Activated T-cell treated with anti-CD3 and anti-CD28 coated beads, Interleukin-2, amount 50 U/mL, for 24 hours (primary cell): ENCODE measurements at regions not wholly inside any gene's neighbourhood (a gene's known extent, or its start where the extent isn't known, plus 50 kb on each side); places are given as distances from the start of the nearest gene placed in this dataset.
A peak's percentile ranks its signal among the peaks of the same experiment; 100 is the strongest.

Experiments used
- DNase-seq: peaks from one replicate; pipeline ENCODE4 v3.0.0-alpha.2; 2020
- H3K27ac Mint-ChIP-seq: 2 replicates; pipeline ENCODE4 v1.8.0; 2020; ENCODE audit warnings: mild to moderate bottlenecking, mixed read lengths
- H3K27me3 Mint-ChIP-seq: 2 replicates; pipeline ENCODE4 v1.8.0; 2020; ENCODE audit warnings: mixed read lengths
- H3K36me3 Mint-ChIP-seq: 2 replicates; pipeline ENCODE4 v1.8.0; 2020; ENCODE audit warnings: low read depth, mixed read lengths
- H3K4me1 Mint-ChIP-seq: 2 replicates; pipeline ENCODE4 v1.8.0; 2020; ENCODE audit warnings: low read depth, mixed read lengths
- H3K4me3 Mint-ChIP-seq: 2 replicates; pipeline ENCODE4 v1.8.0; 2020; ENCODE audit warnings: mild to moderate bottlenecking, moderate library complexity, mixed read lengths
- H3K9me3 Mint-ChIP-seq: 2 replicates; pipeline ENCODE4 v1.8.0; 2020; ENCODE audit warnings: mixed read lengths

DNA sequence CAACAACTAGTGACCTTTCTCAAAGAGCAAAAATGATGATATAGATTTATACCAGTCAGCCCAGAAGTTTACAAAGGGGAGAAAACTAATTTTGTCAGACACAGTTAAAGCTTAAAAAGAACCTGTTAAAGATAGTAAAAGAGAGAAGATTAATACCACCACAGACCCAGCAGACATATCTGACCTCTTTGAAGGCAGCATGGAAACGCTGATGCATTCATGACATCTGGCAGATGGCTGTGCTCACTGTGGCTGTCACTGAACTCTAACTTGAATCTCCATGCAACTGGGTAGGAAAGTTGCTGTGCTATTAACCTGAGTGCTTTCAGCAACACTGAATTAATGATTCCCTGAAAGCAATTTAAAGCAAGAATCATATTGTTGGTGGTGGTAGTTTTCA lies 159.8 kb upstream of the PRDM1 start:
- DNase-seq = no peak
- no peaks in the 10 kb centered on the region for H3K27me3 Mint-ChIP-seq
- peaks cover 2% of the 10 kb centered on the region for H3K4me1 Mint-ChIP-seq
- H3K27ac Mint-ChIP-seq = no peak overlapping the region
- no peaks in the 10 kb centered on the region for H3K9me3 Mint-ChIP-seq
- H3K4me3 Mint-ChIP-seq = no peak overlapping the region
- no peaks in the 10 kb centered on the region for H3K36me3 Mint-ChIP-seq

- no peaks in the 10 kb centered on the region for H3K27me3 Mint-ChIP-seq
- DNase-seq = no peak
- peaks cover 2% of the 10 kb centered on the region for H3K4me1 Mint-ChIP-seq
- H3K27ac Mint-ChIP-seq = no peak overlapping the region
- no peaks in the 10 kb centered on the region for H3K36me3 Mint-ChIP-seq
- no peak overlapping the region for H3K4me3 Mint-ChIP-seq
- H3K9me3 Mint-ChIP-seq = no peaks in the 10 kb centered on the region
Observed at GRCh38 chr6:105925706-105926105, 160.4 kb upstream of the PRDM1 start.

- no peaks in the 10 kb centered on the region for H3K9me3 Mint-ChIP-seq
- H3K4me1 Mint-ChIP-seq = peaks cover 15% of the 10 kb centered on the region
- DNase-seq = no peak
- no peak overlapping the region for H3K27ac Mint-ChIP-seq
- H3K27me3 Mint-ChIP-seq = peaks cover 6% of the 10 kb centered on the region
- no peak overlapping the region for H3K4me3 Mint-ChIP-seq
- no peaks in the 10 kb centered on the region for H3K36me3 Mint-ChIP-seq
Observed at GRCh38 chr6:105921781-105922180, 164.4 kb upstream of the PRDM1 start.

- H3K36me3 Mint-ChIP-seq = no peaks in the 10 kb centered on the region
- H3K4me1 Mint-ChIP-seq = peaks cover 13% of the 10 kb centered on the region
- DNase-seq = no peak
- H3K9me3 Mint-ChIP-seq = no peaks in the 10 kb centered on the region
- peak overlapping the region; percentile 83 for H3K27ac Mint-ChIP-seq
- no peak overlapping the region for H3K4me3 Mint-ChIP-seq
- peaks cover 6% of the 10 kb centered on the region for H3K27me3 Mint-ChIP-seq
Observed at GRCh38 chr6:105920071-105920470, 166.1 kb upstream of the PRDM1 start.

DNA sequence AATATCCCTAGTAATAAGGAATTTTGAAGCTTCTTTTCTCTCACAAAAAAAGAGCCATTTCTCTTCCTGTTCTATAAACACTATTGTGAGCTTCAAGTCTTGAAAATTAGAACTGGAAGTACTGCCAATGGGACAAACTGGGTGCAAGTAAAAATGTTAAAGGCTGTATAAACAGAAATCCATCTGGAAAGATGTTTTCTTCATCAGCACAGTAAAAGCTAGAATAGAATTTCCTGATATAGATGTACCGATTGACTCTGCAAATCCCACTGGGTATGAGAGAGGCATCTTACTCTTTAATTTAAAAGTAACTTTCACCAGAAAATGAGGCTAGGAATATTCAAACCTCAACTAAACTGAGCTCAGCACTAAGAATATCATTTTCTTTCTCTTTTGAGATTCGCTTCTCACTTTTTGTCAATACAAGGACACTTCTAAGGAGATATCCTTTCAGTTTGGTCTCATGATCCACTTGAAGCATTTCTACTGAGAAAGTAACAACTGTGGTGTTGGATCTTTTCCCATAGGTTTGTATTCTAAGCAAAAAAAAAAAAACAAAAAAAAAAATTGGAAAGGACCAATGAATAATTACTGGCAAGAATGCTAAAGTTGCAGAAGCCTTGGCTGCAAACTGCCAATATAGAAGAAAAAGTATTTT lies 169.0 kb upstream of the PRDM1 start:
- Mint-ChIP-seq H3K27me3 (peaks cover 6% of the 10 kb centered on the region), H3K36me3 (no peaks in the 10 kb centered on the region), H3K4me1 (peaks cover 14% of the 10 kb centered on the region), H3K27ac (no peak overlapping the region), H3K4me3 (no peak overlapping the region), H3K9me3 (no peaks in the 10 kb centered on the region)
- DNase-seq = no peak

DNA sequence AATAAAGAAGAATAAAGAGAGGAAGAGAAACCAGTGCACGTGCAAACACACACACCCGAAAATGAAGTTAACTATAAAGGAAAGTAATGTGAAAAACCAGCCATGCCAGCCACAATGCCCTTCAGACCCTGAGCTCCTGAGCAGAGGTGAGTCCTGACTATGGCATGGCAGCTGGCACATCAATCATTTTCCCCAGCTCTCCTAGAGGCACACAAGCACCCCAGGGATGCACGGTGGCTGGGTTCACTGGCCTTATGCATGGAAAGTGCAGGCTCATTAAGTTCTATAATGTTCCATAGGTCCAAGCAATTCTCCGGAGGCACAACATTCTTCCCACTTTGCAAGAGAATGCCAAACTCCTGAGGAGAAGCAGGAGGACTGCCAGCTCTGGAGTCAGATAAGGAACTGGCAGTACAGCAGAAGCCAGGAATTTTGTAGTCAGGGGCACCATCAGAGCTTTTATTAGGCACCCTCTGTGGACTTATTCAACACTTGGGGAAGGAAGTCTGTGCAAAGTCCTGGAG lies 175.0 kb upstream of the PRDM1 start:
- Mint-ChIP-seq H3K27ac (no peak overlapping the region), H3K4me3 (no peak overlapping the region), H3K27me3 (no peaks in the 10 kb centered on the region), H3K4me1 (peaks cover 1% of the 10 kb centered on the region), H3K9me3 (no peaks in the 10 kb centered on the region), H3K36me3 (no peaks in the 10 kb centered on the region)
- DNase-seq = no peak

DNA sequence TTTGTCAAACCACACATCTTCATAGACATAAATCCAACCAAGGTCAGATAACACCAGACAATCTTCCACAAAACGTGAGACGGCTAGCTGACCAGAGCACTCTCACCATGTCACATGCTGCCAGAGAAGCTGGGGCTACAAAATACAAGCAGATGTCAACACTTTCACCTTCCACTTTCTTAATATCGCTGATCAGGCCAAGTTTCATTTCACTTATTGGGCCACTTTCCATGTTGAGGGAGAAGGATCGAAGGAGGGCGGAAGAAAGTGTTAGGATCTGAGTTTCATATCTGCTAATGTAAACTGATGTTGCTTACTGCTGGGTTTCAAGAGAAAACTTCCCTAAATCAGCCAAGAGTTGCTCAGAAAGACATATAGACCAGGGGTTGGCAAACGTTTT lies 177.0 kb upstream of the PRDM1 start:
- no peak overlapping the region for H3K4me3 Mint-ChIP-seq
- no peaks in the 10 kb centered on the region for H3K9me3 Mint-ChIP-seq
- no peak for DNase-seq
- no peaks in the 10 kb centered on the region for H3K36me3 Mint-ChIP-seq
- H3K27ac Mint-ChIP-seq = no peak overlapping the region
- no peaks in the 10 kb centered on the region for H3K4me1 Mint-ChIP-seq
- peaks cover 4% of the 10 kb centered on the region for H3K27me3 Mint-ChIP-seq

DNA sequence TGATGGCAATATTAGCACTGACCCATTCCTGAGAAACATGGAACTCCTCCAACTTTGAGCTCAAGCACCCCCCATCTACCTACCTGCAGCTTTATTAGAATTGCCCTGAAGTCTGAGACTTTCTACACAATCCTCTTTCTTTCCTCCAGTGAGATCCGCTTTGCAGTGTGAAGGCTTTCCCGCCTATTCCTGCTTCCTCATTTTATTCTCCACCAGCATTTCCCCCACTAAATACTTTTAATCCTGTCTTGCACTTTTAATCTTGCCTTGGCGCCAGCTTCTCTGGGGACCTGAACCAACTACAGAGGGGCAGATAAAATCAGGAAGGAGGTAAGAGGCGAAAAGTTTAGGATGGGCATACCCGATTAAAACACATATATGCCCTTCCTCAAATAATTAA lies 178.1 kb upstream of the PRDM1 start:
- H3K9me3 Mint-ChIP-seq = no peaks in the 10 kb centered on the region
- H3K4me1 Mint-ChIP-seq = no peaks in the 10 kb centered on the region
- DNase-seq = no peak
- H3K27me3 Mint-ChIP-seq = peaks cover 4% of the 10 kb centered on the region
- no peak overlapping the region for H3K4me3 Mint-ChIP-seq
- H3K36me3 Mint-ChIP-seq = no peaks in the 10 kb centered on the region
- H3K27ac Mint-ChIP-seq = no peak overlapping the region

DNA sequence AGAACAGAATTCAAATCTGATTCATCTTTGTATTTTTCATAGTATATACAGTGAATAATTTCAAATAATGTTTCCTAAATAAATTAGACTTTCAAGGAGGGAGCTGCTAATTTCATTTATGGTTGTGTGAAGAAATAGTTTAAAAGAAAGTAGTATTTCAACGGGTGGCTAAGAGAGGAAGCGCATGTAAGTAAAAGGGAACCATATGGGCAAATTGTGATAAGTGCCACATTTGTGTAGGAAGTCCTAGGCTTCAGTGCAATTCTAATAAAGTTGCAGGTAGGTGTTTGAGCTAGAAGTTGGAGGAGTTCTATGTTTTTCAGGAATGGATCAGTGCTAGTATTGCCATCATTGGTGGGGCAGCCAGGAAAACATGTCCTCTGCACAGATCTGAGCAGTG lies 178.8 kb upstream of the PRDM1 start:
- no peak for DNase-seq
- Mint-ChIP-seq H3K4me3 (no peak overlapping the region), H3K4me1 (peaks cover 2% of the 10 kb centered on the region), H3K9me3 (no peaks in the 10 kb centered on the region), H3K27ac (no peak overlapping the region), H3K27me3 (peaks cover 4% of the 10 kb centered on the region), H3K36me3 (no peaks in the 10 kb centered on the region)

- peaks cover 2% of the 10 kb centered on the region for H3K9me3 Mint-ChIP-seq
- H3K4me3 Mint-ChIP-seq = no peak overlapping the region
- H3K36me3 Mint-ChIP-seq = no peaks in the 10 kb centered on the region
- H3K4me1 Mint-ChIP-seq = peaks cover 20% of the 10 kb centered on the region
- H3K27ac Mint-ChIP-seq = no peak overlapping the region
- DNase-seq = no peak
- peaks cover 4% of the 10 kb centered on the region for H3K27me3 Mint-ChIP-seq
Observed at GRCh38 chr6:105902401-105903031, 183.6 kb upstream of the PRDM1 start.

DNA sequence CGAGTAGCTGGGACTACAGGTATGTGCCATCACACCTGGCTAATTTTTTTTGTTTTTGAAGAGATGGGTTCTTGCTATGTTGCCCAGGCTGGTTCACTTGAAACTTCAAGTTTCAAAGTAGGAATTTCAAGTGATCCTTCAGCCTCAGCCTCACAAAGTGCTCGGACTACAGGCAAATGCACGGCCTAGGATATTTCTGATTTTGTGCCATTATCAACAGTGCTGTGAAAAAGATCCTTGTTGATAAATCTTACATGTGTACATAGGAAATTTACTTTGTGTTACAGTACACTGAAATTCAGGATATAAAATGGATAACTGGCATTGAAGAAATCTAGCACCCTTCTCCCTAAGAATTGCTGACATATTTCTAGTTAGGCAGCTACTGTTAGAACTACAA lies 184.6 kb upstream of the PRDM1 start:
- Mint-ChIP-seq H3K27ac (no peak overlapping the region), H3K4me1 (peaks cover 20% of the 10 kb centered on the region), H3K4me3 (no peak overlapping the region), H3K9me3 (peaks cover 2% of the 10 kb centered on the region), H3K27me3 (peaks cover 4% of the 10 kb centered on the region), H3K36me3 (no peaks in the 10 kb centered on the region)
- DNase-seq = no peak

GRCh38 chr6:105900125-105900937 lies 185.8 kb upstream of the PRDM1 start:
- Mint-ChIP-seq H3K36me3 (no peaks in the 10 kb centered on the region), H3K9me3 (peaks cover 2% of the 10 kb centered on the region), H3K27ac (peak overlapping the region; percentile 97), H3K27me3 (no peaks in the 10 kb centered on the region), H3K4me3 (peak overlapping the region; percentile 64), H3K4me1 (peaks cover 20% of the 10 kb centered on the region)
- peak; percentile 58 for DNase-seq

- no peaks in the 10 kb centered on the region for H3K36me3 Mint-ChIP-seq
- no peak overlapping the region for H3K4me3 Mint-ChIP-seq
- H3K27me3 Mint-ChIP-seq = peaks cover 15% of the 10 kb centered on the region
- H3K9me3 Mint-ChIP-seq = peaks cover 2% of the 10 kb centered on the region
- peaks cover 20% of the 10 kb centered on the region for H3K4me1 Mint-ChIP-seq
- peak overlapping the region; percentile 7 for H3K27ac Mint-ChIP-seq
- DNase-seq = no peak
Observed at GRCh38 chr6:105898286-105898685, 187.8 kb upstream of the PRDM1 start.

DNA sequence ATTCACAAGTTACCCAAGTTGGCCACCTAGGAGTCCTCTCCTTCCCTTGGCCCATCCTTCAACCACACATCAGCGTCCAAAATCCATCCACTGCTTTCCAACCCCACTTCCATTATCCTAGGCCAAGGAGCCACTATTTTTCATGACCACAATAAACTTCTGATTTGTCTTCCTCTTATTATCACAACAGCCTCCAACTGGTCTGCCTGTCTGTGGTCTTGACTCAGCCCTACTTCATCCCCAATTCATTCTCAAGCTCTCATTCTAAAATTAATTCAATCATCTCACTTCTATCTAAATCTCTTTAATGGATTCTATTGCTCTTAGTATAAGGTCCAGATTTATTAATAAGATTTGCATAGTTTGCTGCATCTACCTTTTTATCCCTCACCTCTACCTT lies 189.0 kb upstream of the PRDM1 start:
- peaks cover 21% of the 10 kb centered on the region for H3K27me3 Mint-ChIP-seq
- peaks cover 24% of the 10 kb centered on the region for H3K4me1 Mint-ChIP-seq
- H3K9me3 Mint-ChIP-seq = peaks cover 2% of the 10 kb centered on the region
- no peaks in the 10 kb centered on the region for H3K36me3 Mint-ChIP-seq
- H3K4me3 Mint-ChIP-seq = no peak overlapping the region
- DNase-seq = no peak
- no peak overlapping the region for H3K27ac Mint-ChIP-seq

DNA sequence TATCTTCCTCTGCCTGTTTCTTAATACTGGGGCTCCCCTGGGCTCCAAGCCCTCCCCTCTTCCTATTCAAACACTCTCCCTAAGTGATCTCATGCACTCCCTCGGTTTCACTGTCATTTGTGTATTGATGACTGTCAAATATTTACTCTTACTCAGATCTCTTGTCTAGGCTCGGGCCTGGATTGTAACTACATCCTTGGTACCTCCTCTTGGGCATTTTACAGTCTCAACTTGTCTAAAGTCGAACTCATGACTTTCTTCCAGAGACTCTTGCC lies 189.4 kb upstream of the PRDM1 start:
- peaks cover 2% of the 10 kb centered on the region for H3K9me3 Mint-ChIP-seq
- no peak overlapping the region for H3K27ac Mint-ChIP-seq
- H3K4me1 Mint-ChIP-seq = peaks cover 23% of the 10 kb centered on the region
- DNase-seq = no peak
- peaks cover 21% of the 10 kb centered on the region for H3K27me3 Mint-ChIP-seq
- H3K36me3 Mint-ChIP-seq = no peaks in the 10 kb centered on the region
- H3K4me3 Mint-ChIP-seq = no peak overlapping the region
